Calu3 (cell line): ENCODE measurements at regions not wholly inside any gene's neighbourhood (a gene's known extent, or its start where the extent isn't known, plus 50 kb on each side); places are given as distances from the start of the nearest gene placed in this dataset.

Source experiments
- BruUV-seq: library from RNA; stranded (reverse); fragments of 400-500 nt; replicated peaks from 2 replicates; lab custom pipeline; 2021; lab: Mats Ljungman, UMichigan
- CTCF ChIA-PET: fragments of 300-600 bp; sonication (Branson Sonifier 250); formaldehyde crosslinking; loops from one replicate; lab custom pipeline; 2022; ENCODE audit warnings: antibody characterized with exemption; lab: Charles Lee
- DNase-seq: peaks from one replicate; pipeline ENCODE4 v3.0.0; 2022
- H3K27ac Mint-ChIP-seq: one replicate; pipeline ENCODE4 v1.8.0; 2022; ENCODE audit warnings: mixed read lengths; ENCODE audit not compliant: unreplicated experiment
- H3K27me3 Mint-ChIP-seq: one replicate; pipeline ENCODE4 v1.8.0; 2022; ENCODE audit warnings: mixed read lengths; ENCODE audit not compliant: unreplicated experiment
- H3K36me3 Mint-ChIP-seq: one replicate; pipeline ENCODE4 v1.8.0; 2022; ENCODE audit warnings: mild to moderate bottlenecking, moderate library complexity, mixed read lengths; ENCODE audit not compliant: insufficient read depth, unreplicated experiment
- H3K4me1 Mint-ChIP-seq: one replicate; pipeline ENCODE4 v1.8.0; 2022; ENCODE audit warnings: mild to moderate bottlenecking, low read depth, mixed read lengths; ENCODE audit not compliant: unreplicated experiment
- H3K4me3 Mint-ChIP-seq: one replicate; pipeline ENCODE4 v1.8.0; 2022; ENCODE audit warnings: mild to moderate bottlenecking, low read depth, moderate library complexity, mixed read lengths; ENCODE audit not compliant: unreplicated experiment
- H3K9me3 Mint-ChIP-seq: one replicate; pipeline ENCODE4 v1.8.0; 2022; ENCODE audit warnings: low read depth, mixed read lengths; ENCODE audit not compliant: unreplicated experiment
- intact Hi-C: fragments of 100-400 bp; cut with micrococcal nuclease; formaldehyde crosslinking; loops from one replicate; pipeline ENCODE4 v1.10.0; 2022; ENCODE audit not compliant: unreplicated experiment
- TF ChIP-seq, protein P1 (sequence below): fragments of 200-600 bp; IDR thresholded peaks from one replicate; pipeline ENCODE4 v1.8.0; 2022; ENCODE audit warnings: antibody characterized with exemption; ENCODE audit not compliant: unreplicated experiment

GRCh38 chr15:47991357-47991756 lies 129.4 kb upstream of the SLC24A5 start:
- H3K4me3 Mint-ChIP-seq = no peak overlapping the region
- intact Hi-C loops = no loop called here
- no peak for DNase-seq
- CTCF ChIA-PET = no interaction called here
- no peaks in the 10 kb centered on the region for H3K36me3 Mint-ChIP-seq
- BruUV-seq = no TSS peak
- no peak overlapping the region for H3K27ac Mint-ChIP-seq
- no peaks in the 10 kb centered on the region for H3K4me1 Mint-ChIP-seq
- H3K27me3 Mint-ChIP-seq = no peaks in the 10 kb centered on the region
- no peaks in the 10 kb centered on the region for H3K9me3 Mint-ChIP-seq
- TF ChIP-seq, protein P1, sequence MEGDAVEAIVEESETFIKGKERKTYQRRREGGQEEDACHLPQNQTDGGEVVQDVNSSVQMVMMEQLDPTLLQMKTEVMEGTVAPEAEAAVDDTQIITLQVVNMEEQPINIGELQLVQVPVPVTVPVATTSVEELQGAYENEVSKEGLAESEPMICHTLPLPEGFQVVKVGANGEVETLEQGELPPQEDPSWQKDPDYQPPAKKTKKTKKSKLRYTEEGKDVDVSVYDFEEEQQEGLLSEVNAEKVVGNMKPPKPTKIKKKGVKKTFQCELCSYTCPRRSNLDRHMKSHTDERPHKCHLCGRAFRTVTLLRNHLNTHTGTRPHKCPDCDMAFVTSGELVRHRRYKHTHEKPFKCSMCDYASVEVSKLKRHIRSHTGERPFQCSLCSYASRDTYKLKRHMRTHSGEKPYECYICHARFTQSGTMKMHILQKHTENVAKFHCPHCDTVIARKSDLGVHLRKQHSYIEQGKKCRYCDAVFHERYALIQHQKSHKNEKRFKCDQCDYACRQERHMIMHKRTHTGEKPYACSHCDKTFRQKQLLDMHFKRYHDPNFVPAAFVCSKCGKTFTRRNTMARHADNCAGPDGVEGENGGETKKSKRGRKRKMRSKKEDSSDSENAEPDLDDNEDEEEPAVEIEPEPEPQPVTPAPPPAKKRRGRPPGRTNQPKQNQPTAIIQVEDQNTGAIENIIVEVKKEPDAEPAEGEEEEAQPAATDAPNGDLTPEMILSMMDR = no peak

- intact Hi-C loops = no loop called here
- CTCF ChIA-PET = no interaction called here
These were observed 127.7 kb upstream of the SLC24A5 start for GRCh38 chr15:47993051-47993450.

GRCh38 chr15:47997195-47998080 lies 123.4 kb upstream of the SLC24A5 start:
- no peak for DNase-seq
- Mint-ChIP-seq H3K4me1 (no peaks in the 10 kb centered on the region), H3K27ac (no peak overlapping the region), H3K9me3 (no peaks in the 10 kb centered on the region), H3K36me3 (no peaks in the 10 kb centered on the region), H3K4me3 (no peak overlapping the region), H3K27me3 (no peaks in the 10 kb centered on the region)
- TF ChIP-seq, protein P1 = no peak
- no TSS peak for BruUV-seq
- CTCF ChIA-PET = interaction anchor here (0.6 kb wide), 1 partner anchor 213 kb away, joined by 6 read pairs; no protein-coding TSS in a partner anchor
- intact Hi-C loops = no loop called here

More at GRCh38 chr15:47993051-47993450, 127.7 kb upstream of the SLC24A5 start:
- BruUV-seq = no TSS peak
- no peak for DNase-seq
- no peaks in the 10 kb centered on the region for H3K9me3 Mint-ChIP-seq
- no peak overlapping the region for H3K27ac Mint-ChIP-seq
- H3K4me1 Mint-ChIP-seq = no peaks in the 10 kb centered on the region
- TF ChIP-seq, protein P1 = no peak
- no peak overlapping the region for H3K4me3 Mint-ChIP-seq
- H3K27me3 Mint-ChIP-seq = no peaks in the 10 kb centered on the region
- H3K36me3 Mint-ChIP-seq = no peaks in the 10 kb centered on the region

GRCh38 chr15:47998619-47999019 lies 122.2 kb upstream of the SLC24A5 start:
- H3K4me3 Mint-ChIP-seq = no peak overlapping the region
- CTCF ChIA-PET = no interaction called here
- H3K4me1 Mint-ChIP-seq = no peaks in the 10 kb centered on the region
- TF ChIP-seq, protein P1 = no peak
- no peaks in the 10 kb centered on the region for H3K36me3 Mint-ChIP-seq
- DNase-seq = no peak
- no peak overlapping the region for H3K27ac Mint-ChIP-seq
- intact Hi-C loops = no loop called here
- no peaks in the 10 kb centered on the region for H3K27me3 Mint-ChIP-seq
- no TSS peak for BruUV-seq
- no peaks in the 10 kb centered on the region for H3K9me3 Mint-ChIP-seq
